Spleen (tissue), 11 donors: ENCODE measurements at regions not wholly inside any gene's neighbourhood (a gene's known extent, or its start where the extent isn't known, plus 50 kb on each side); places are given as distances from the start of the nearest gene placed in this dataset.

ENCODE experiments used
- DNase-seq: peaks from one replicate; pipeline ENCODE4 v3.0.0-alpha.2; 2020
- H3K27ac ChIP-seq, 8 donors: fragments of 200-600 bp; sonication (generic) in 7 of 8; 1 replicate in 4 of 8; 2 replicates in 4 of 8; pipeline versions ENCODE4 v1.5.0 to v1.8.0; 2016 to 2021; ENCODE audit warnings: inconsistent platforms in 4 of 8, mild to moderate bottlenecking in 4 of 8, moderate library complexity in 1 of 8
- H3K27me3 ChIP-seq, 7 donors: fragments of 200-600 bp; sonication (generic) in 6 of 7; replicated peaks in 1 of 7; 1 replicate in 4 of 7; 2 replicates in 3 of 7; pipeline versions ENCODE4 v1.5.0 to v1.8.0; 2016 to 2021; ENCODE audit warnings: inconsistent platforms in 3 of 7, mild to moderate bottlenecking in 1 of 7
- H3K36me3 ChIP-seq, 6 donors: fragments of 200-600 bp; sonication (generic) in 5 of 6; 1 replicate in 4 of 6; 2 replicates in 2 of 6; pipeline versions ENCODE4 v1.5.0 to v1.8.0; 2016 to 2021; ENCODE audit warnings: inconsistent platforms in 2 of 6
- H3K4me1 ChIP-seq, 6 donors: fragments of 200-600 bp; sonication (generic) in 5 of 6; 1 replicate in 3 of 6; 2 replicates in 3 of 6; pipeline versions ENCODE4 v1.5.0 to v1.8.0; 2016 to 2021; ENCODE audit warnings: inconsistent platforms in 3 of 6
- H3K4me3 ChIP-seq, 8 donors: fragments of 200-600 bp; sonication (generic) in 7 of 8; 1 replicate in 4 of 8; 2 replicates in 4 of 8; pipeline versions ENCODE4 v1.5.0 to v1.8.0; 2016 to 2021; ENCODE audit warnings: inconsistent platforms in 4 of 8, mild to moderate bottlenecking in 4 of 8, moderate library complexity in 2 of 8
- H3K9me3 ChIP-seq, 8 donors: fragments of 200-600 bp; sonication (generic) in 7 of 8; 1 replicate in 4 of 8; 2 replicates in 4 of 8; pipeline versions ENCODE4 v1.5.0 to v1.8.0; 2016 to 2021; ENCODE audit warnings: inconsistent platforms in 4 of 8
- POLR2A ChIP-seq, 3 donors: fragments of 450-650 bp; IDR thresholded peaks; one replicate each; pipeline ENCODE4 v1.5.1; 2017; ENCODE audit warnings: antibody characterized with exemption in 3 of 3, mild to moderate bottlenecking in 1 of 3
- POLR2AphosphoS5 ChIP-seq, 3 donors: sonication (generic); formaldehyde crosslinking; IDR thresholded peaks; one replicate each; pipeline ENCODE4 v1.5.1; 2017; ENCODE audit warnings: antibody characterized with exemption in 3 of 3
- WGBS, 5 donors: extraction: QIAGEN DNeasy Blood & Tissue Kit in 3 of 5; methylation state at CpG; one replicate each; pipeline versions ENCODE4 v1.1.5 to v1.1.7; 2013 to 2018; 5-methylcytosine and 5-hydroxymethylcytosine counted together
- intact Hi-C: fragments of 100-400 bp; cut with DNase I; formaldehyde crosslinking; loops from one replicate; pipeline ENCODE4 v1.15.0; 2023; ENCODE audit warnings: low total_unique reads
- TF ChIP-seq, protein P1 (sequence below), 11 experiments: fragments of 200-600 bp in 7 of 11; fragments of 450-650 bp in 4 of 11; sonication (generic) in 4 of 11; IDR thresholded peaks in 8 of 11; conservative IDR thresholded peaks in 3 of 11; 1 replicate in 7 of 11; 2 replicates in 4 of 11; pipeline versions ENCODE4 v1.4.0 to v1.8.0; 2016 to 2021; ENCODE audit warnings: antibody characterized with exemption in 11 of 11, inconsistent platforms in 4 of 11, mild to moderate bottlenecking in 1 of 11
- donor health status: healthy with polysubstance abuse.
- donor health status: DM: no; HTN: no; CAD: no; lungs with moderate emphysema.
- donor health status: DM: no; HTN: no; CAD: no.
- donor health status: Bipolar disorder and iron deficiency.
- donor health status: healthy.
- donor health status: DM: no; HTN: no; CAD: no.
- donor health status: DM: yes; HTN: yes; CAD: no.

DNA sequence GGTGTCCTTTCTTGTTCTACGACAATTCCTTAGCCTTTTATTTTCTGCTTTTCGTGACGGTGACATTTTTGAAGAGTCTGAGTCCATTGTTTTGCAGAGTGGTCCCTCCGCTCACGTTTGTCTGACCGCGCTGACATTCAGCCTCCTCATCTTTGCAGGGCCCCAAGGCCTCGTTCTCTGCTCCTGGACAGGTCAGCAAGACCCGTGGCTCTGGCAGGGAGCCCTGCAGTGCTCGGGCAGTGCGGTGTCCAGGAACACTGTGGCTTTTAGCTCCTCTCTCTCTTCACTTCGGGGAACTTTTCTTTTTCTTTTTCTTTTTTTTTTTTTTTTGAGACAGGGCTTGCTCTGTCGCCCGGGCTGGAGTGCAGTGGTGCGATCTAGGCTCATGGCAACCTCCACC lies 142.5 kb downstream of the DNAJB6 start:
- Histone ChIP-seq H3K4me3 (no peak overlapping the region), H3K4me1 (peaks cover 0 to 6% (median 0%) of the 10 kb centered on the region in 6 donors), H3K27me3 (peaks cover 0 to 9% (median 0%) of the 10 kb centered on the region in 7 donors), H3K27ac (no peak overlapping the region), H3K36me3 (no peaks in the 10 kb centered on the region), H3K9me3 (peaks cover 0 to 7% (median 3%) of the 10 kb centered on the region in 8 donors)
- intact Hi-C loops, result no loop called here
- 78 to 85% (median 80%) methylated on average over 12 to 15 of the region's 15 CpGs for WGBS, 5 donors
- peak; percentile 59 for DNase-seq
- TF ChIP-seq POLR2A (IDR thresholded peaks at IDR 0.05) (no peak), POLR2AphosphoS5 (IDR thresholded peaks at IDR 0.05) (no peak)
- TF ChIP-seq, protein P1, sequence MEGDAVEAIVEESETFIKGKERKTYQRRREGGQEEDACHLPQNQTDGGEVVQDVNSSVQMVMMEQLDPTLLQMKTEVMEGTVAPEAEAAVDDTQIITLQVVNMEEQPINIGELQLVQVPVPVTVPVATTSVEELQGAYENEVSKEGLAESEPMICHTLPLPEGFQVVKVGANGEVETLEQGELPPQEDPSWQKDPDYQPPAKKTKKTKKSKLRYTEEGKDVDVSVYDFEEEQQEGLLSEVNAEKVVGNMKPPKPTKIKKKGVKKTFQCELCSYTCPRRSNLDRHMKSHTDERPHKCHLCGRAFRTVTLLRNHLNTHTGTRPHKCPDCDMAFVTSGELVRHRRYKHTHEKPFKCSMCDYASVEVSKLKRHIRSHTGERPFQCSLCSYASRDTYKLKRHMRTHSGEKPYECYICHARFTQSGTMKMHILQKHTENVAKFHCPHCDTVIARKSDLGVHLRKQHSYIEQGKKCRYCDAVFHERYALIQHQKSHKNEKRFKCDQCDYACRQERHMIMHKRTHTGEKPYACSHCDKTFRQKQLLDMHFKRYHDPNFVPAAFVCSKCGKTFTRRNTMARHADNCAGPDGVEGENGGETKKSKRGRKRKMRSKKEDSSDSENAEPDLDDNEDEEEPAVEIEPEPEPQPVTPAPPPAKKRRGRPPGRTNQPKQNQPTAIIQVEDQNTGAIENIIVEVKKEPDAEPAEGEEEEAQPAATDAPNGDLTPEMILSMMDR (IDR thresholded peaks at IDR 0.05 in 8 of 11, conservative IDR thresholded peaks at IDR 0.05 in 3 of 11), result no peak

DNA sequence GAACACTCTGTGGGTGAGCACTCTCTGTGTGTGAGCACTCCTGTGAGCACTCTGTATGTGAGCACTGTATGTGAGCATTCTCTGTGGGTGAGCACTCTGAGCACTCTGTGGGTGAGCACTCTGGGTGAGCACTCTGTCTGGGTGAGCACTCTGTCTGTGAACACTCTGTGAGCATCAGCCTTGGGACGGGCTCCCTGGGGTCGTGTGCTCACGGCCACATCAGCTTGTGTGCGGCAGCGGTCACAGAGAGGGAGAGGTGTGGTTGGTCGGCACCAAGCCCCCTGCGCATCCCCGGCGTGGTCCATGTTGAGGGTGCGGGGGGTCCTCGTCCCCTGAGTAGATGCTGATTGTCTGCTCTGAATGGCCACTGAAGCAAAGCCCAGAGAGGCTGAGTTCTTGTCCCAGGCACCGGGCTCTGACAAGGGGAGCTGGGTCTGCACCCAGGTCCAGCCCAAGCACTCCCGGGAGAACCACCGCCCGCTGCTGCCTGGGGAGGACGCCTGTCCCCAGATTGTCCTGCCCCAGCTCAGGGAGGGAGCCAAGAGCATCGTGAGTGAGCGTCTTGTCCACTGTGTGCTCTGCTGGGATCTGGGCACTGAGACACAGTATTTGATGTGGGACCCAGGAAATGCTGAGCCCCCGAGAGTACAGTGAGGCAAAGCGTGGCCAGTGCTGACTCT lies 143.7 kb downstream of the DNAJB6 start:
- Histone ChIP-seq H3K27ac (no peak overlapping the region), H3K27me3 (peaks cover 0 to 17% (median 0%) of the 10 kb centered on the region in 7 donors), H3K9me3 (no peaks in the 10 kb centered on the region), H3K36me3 (no peaks in the 10 kb centered on the region), H3K4me3 (no peak overlapping the region), H3K4me1 (peaks cover 0 to 6% (median 0%) of the 10 kb centered on the region in 6 donors)
- peak; percentile 69 for DNase-seq
- WGBS, 5 donors, result 80 to 87% (median 81%) methylated on average over 9 to 20 of the region's 20 CpGs
- TF ChIP-seq POLR2AphosphoS5 (IDR thresholded peaks at IDR 0.05) (no peak), POLR2A (IDR thresholded peaks at IDR 0.05) (no peak)
- TF ChIP-seq, protein P1 (IDR thresholded peaks at IDR 0.05 in 8 of 11, conservative IDR thresholded peaks at IDR 0.05 in 3 of 11), result no peak
- intact Hi-C loops, result no loop called here

DNA sequence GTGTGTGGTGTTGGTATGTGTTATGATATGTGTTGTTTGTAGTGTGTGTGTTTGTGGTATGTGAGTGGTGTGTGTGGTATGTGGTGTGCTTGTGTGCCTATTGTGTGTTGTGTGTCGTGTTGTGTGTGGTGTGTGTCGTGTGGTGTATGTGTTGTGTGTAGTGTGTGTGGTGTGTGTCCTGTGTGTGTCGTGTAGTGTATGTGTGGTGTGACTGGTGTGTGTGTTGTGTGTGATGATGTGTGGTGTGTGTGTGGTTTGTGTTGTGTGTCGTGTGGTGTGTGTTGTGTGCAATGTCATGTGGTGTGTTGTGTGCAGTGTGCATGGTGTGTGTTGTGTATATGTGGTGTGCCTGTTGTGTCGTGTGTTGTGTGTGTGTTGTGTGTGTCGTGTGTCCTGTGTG lies 144.6 kb downstream of the DNAJB6 start:
- TF ChIP-seq POLR2A (IDR thresholded peaks at IDR 0.05), result no peak
- TF ChIP-seq, protein P1 (IDR thresholded peaks at IDR 0.05 in 8 of 11, conservative IDR thresholded peaks at IDR 0.05 in 3 of 11), result no peak

DNA sequence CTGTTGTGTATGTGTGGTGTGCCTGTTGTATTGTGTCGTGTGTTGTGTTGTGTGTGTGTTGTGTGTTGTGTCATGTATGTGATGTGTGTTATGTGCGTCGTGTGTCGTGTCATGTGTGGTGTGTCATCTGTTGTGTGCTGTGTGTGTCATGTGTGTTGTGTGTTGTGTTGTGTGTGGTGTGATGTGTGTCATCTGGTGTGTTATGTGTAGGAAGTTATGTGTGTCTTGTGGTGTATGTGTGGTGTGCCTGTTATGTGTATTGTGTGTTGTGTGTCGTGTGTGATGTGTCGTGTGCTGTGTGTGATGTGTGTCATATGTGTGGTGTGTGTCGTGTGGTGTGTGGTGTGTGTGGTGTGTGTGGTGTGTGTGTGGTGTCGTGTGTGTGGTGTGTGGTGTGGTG lies 145.2 kb downstream of the DNAJB6 start:
- H3K27me3 ChIP-seq, result peaks cover 0 to 29% (median 0%) of the 10 kb centered on the region in 7 donors
- no peak for DNase-seq
- no peak overlapping the region for H3K4me3 ChIP-seq
- intact Hi-C loops, result no loop called here
- TF ChIP-seq POLR2AphosphoS5 (IDR thresholded peaks at IDR 0.05), result no peak
- TF ChIP-seq, protein P1 (IDR thresholded peaks at IDR 0.05 in 8 of 11, conservative IDR thresholded peaks at IDR 0.05 in 3 of 11), result no peak
- no peaks in the 10 kb centered on the region for H3K36me3 ChIP-seq
- H3K4me1 ChIP-seq, result peaks cover 0 to 6% (median 0%) of the 10 kb centered on the region in 6 donors
- 87 to 98% (median 96%) methylated on average over 7 to 8 of the region's 8 CpGs for WGBS, 5 donors
- no peaks in the 10 kb centered on the region for H3K9me3 ChIP-seq
- no peak overlapping the region for H3K27ac ChIP-seq

More for the DNA sequence above, 144.6 kb downstream of the DNAJB6 start:
- H3K4me1 ChIP-seq, result peaks cover 0 to 6% (median 0%) of the 10 kb centered on the region in 6 donors
- H3K9me3 ChIP-seq, result no peaks in the 10 kb centered on the region
- H3K36me3 ChIP-seq, result no peaks in the 10 kb centered on the region
- peaks cover 0 to 25% (median 0%) of the 10 kb centered on the region in 7 donors for H3K27me3 ChIP-seq
- WGBS, 5 donors, result 88 to 92% (median 91%) methylated on average over 6 of the region's 6 CpGs
- no peak overlapping the region for H3K27ac ChIP-seq
- H3K4me3 ChIP-seq, result no peak overlapping the region
- intact Hi-C loops, result no loop called here
- DNase-seq, result peak; percentile 5
